Activated CD4-positive, alpha-beta memory T cell treated with anti-CD3 and anti-CD28 coated beads for 36 hours (primary cell): ENCODE measurements at regions not wholly inside any gene's neighbourhood (a gene's known extent, or its start where the extent isn't known, plus 50 kb on each side); places are given as distances from the start of the nearest gene placed in this dataset.

Source experiments
- CTCF ChIA-PET: fragments of 350-600 bp; sonication (Branson Sonifier 250); formaldehyde crosslinking; loops from one replicate; lab custom pipeline; 2021; ENCODE audit warnings: antibody characterized with exemption, inconsistent platforms; lab: Charles Lee
- POLR2A ChIA-PET: fragments of 350-600 bp; sonication (Branson Sonifier 250); formaldehyde crosslinking; loops from one replicate; lab custom pipeline; 2021; ENCODE audit warnings: antibody characterized with exemption; lab: Charles Lee
- DNase-seq: peaks from one replicate; pipeline ENCODE4 v3.0.0-alpha.2; 2020
- H3K27ac Mint-ChIP-seq: one replicate; pipeline ENCODE4 v1.8.0; 2021; ENCODE audit warnings: mixed read lengths
- H3K27me3 Mint-ChIP-seq: one replicate; pipeline ENCODE4 v1.8.0; 2021; ENCODE audit warnings: mixed read lengths
- H3K36me3 Mint-ChIP-seq: one replicate; pipeline ENCODE4 v1.8.0; 2021; ENCODE audit warnings: mixed read lengths
- H3K4me1 Mint-ChIP-seq: one replicate; pipeline ENCODE4 v1.8.0; 2021; ENCODE audit warnings: low read depth, mixed read lengths
- H3K4me3 Mint-ChIP-seq: one replicate; pipeline ENCODE4 v1.8.0; 2021; ENCODE audit warnings: mild to moderate bottlenecking, mixed read lengths
- H3K9me3 Mint-ChIP-seq: one replicate; pipeline ENCODE4 v1.8.0; 2021; ENCODE audit warnings: mixed read lengths
- intact Hi-C: fragments of 100-400 bp; cut with micrococcal nuclease; formaldehyde crosslinking; loops from one replicate; pipeline ENCODE4 v1.15.1; 2023

- Mint-ChIP-seq H3K27ac (no peak overlapping the region), H3K36me3 (no peaks in the 10 kb centered on the region), H3K27me3 (no peaks in the 10 kb centered on the region), H3K4me3 (no peak overlapping the region), H3K9me3 (no peaks in the 10 kb centered on the region), H3K4me1 (no peaks in the 10 kb centered on the region)
- ChIA-PET POLR2A (no interaction called here), CTCF (no interaction called here)
- DNase-seq = no peak
- intact Hi-C loops = no loop called here
These were observed 777.0 kb downstream of the TSN start for GRCh38 chr2:122532481-122532880.

- no peaks in the 10 kb centered on the region for H3K27me3 Mint-ChIP-seq
- no peaks in the 10 kb centered on the region for H3K4me1 Mint-ChIP-seq
- no peak overlapping the region for H3K4me3 Mint-ChIP-seq
- ChIA-PET CTCF (no interaction called here), POLR2A (no interaction called here)
- DNase-seq = no peak
- H3K9me3 Mint-ChIP-seq = no peaks in the 10 kb centered on the region
- H3K27ac Mint-ChIP-seq = no peak overlapping the region
- no peaks in the 10 kb centered on the region for H3K36me3 Mint-ChIP-seq
- intact Hi-C loops = loop anchor here (1.0 kb wide), 1 partner anchor 9 kb away; no protein-coding TSS in a partner anchor
These were observed 780.6 kb downstream of the TSN start for GRCh38 chr2:122535960-122536505.

- ChIA-PET CTCF (no interaction called here), POLR2A (no interaction called here)
- Mint-ChIP-seq H3K27me3 (no peaks in the 10 kb centered on the region), H3K36me3 (no peaks in the 10 kb centered on the region), H3K4me3 (no peak overlapping the region), H3K9me3 (no peaks in the 10 kb centered on the region), H3K27ac (no peak overlapping the region), H3K4me1 (no peaks in the 10 kb centered on the region)
- intact Hi-C loops = no loop called here
- no peak for DNase-seq
These were observed 783.9 kb downstream of the TSN start for GRCh38 chr2:122539311-122539710.

GRCh38 chr2:122539920-122540319 is 784.5 kb downstream of the TSN start:
- POLR2A ChIA-PET = no interaction called here
- H3K27ac Mint-ChIP-seq = no peak overlapping the region
- no peak overlapping the region for H3K4me3 Mint-ChIP-seq
- intact Hi-C loops = no loop called here
- H3K36me3 Mint-ChIP-seq = no peaks in the 10 kb centered on the region
- CTCF ChIA-PET = no interaction called here
- no peaks in the 10 kb centered on the region for H3K4me1 Mint-ChIP-seq
- no peaks in the 10 kb centered on the region for H3K9me3 Mint-ChIP-seq
- no peaks in the 10 kb centered on the region for H3K27me3 Mint-ChIP-seq
- no peak for DNase-seq

GRCh38 chr2:122542236-122542635 is 786.8 kb downstream of the TSN start:
- Mint-ChIP-seq H3K27ac (no peak overlapping the region), H3K4me1 (no peaks in the 10 kb centered on the region), H3K9me3 (no peaks in the 10 kb centered on the region), H3K4me3 (no peak overlapping the region), H3K36me3 (no peaks in the 10 kb centered on the region), H3K27me3 (no peaks in the 10 kb centered on the region)
- CTCF ChIA-PET = no interaction called here
- POLR2A ChIA-PET = no interaction called here
- DNase-seq = no peak
- intact Hi-C loops = no loop called here

GRCh38 chr2:122542646-122543045 is 787.2 kb downstream of the TSN start:
- no peaks in the 10 kb centered on the region for H3K36me3 Mint-ChIP-seq
- DNase-seq = no peak
- H3K27ac Mint-ChIP-seq = no peak overlapping the region
- intact Hi-C loops = no loop called here
- ChIA-PET CTCF (no interaction called here), POLR2A (no interaction called here)
- H3K4me3 Mint-ChIP-seq = no peak overlapping the region
- no peaks in the 10 kb centered on the region for H3K9me3 Mint-ChIP-seq
- H3K4me1 Mint-ChIP-seq = no peaks in the 10 kb centered on the region
- H3K27me3 Mint-ChIP-seq = no peaks in the 10 kb centered on the region

- intact Hi-C loops = no loop called here
- no peak for DNase-seq
- ChIA-PET POLR2A (no interaction called here), CTCF (no interaction called here)
- H3K4me3 Mint-ChIP-seq = no peak overlapping the region
- H3K9me3 Mint-ChIP-seq = no peaks in the 10 kb centered on the region
- no peaks in the 10 kb centered on the region for H3K36me3 Mint-ChIP-seq
- no peak overlapping the region for H3K27ac Mint-ChIP-seq
- no peaks in the 10 kb centered on the region for H3K4me1 Mint-ChIP-seq
- H3K27me3 Mint-ChIP-seq = no peaks in the 10 kb centered on the region
These were observed 788.4 kb downstream of the TSN start for GRCh38 chr2:122543815-122544214.

- Mint-ChIP-seq H3K27me3 (no peaks in the 10 kb centered on the region), H3K9me3 (peaks cover 11% of the 10 kb centered on the region), H3K27ac (no peak overlapping the region), H3K36me3 (no peaks in the 10 kb centered on the region), H3K4me3 (no peak overlapping the region), H3K4me1 (no peaks in the 10 kb centered on the region)
- ChIA-PET CTCF (no interaction called here), POLR2A (no interaction called here)
- intact Hi-C loops = no loop called here
- no peak for DNase-seq
These were observed 790.4 kb downstream of the TSN start for GRCh38 chr2:122545821-122546220.

GRCh38 chr2:122562775-122563174 is 807.3 kb downstream of the TSN start:
- ChIA-PET CTCF (no interaction called here), POLR2A (no interaction called here)
- Mint-ChIP-seq H3K27me3 (no peaks in the 10 kb centered on the region), H3K27ac (no peak overlapping the region), H3K36me3 (no peaks in the 10 kb centered on the region), H3K9me3 (peaks cover 2% of the 10 kb centered on the region), H3K4me1 (no peaks in the 10 kb centered on the region), H3K4me3 (no peak overlapping the region)
- intact Hi-C loops = no loop called here
- DNase-seq = no peak

- no peaks in the 10 kb centered on the region for H3K36me3 Mint-ChIP-seq
- no peaks in the 10 kb centered on the region for H3K27me3 Mint-ChIP-seq
- CTCF ChIA-PET = no interaction called here
- POLR2A ChIA-PET = no interaction called here
- H3K27ac Mint-ChIP-seq = no peak overlapping the region
- intact Hi-C loops = no loop called here
- no peaks in the 10 kb centered on the region for H3K4me1 Mint-ChIP-seq
- H3K4me3 Mint-ChIP-seq = no peak overlapping the region
- DNase-seq = no peak
- peaks cover 2% of the 10 kb centered on the region for H3K9me3 Mint-ChIP-seq
These were observed 808.3 kb downstream of the TSN start for GRCh38 chr2:122563781-122564180.

GRCh38 chr2:122564843-122565242 is 809.4 kb downstream of the TSN start:
- Mint-ChIP-seq H3K27ac (no peak overlapping the region), H3K4me3 (no peak overlapping the region), H3K27me3 (no peaks in the 10 kb centered on the region), H3K4me1 (no peaks in the 10 kb centered on the region), H3K9me3 (peaks cover 2% of the 10 kb centered on the region), H3K36me3 (no peaks in the 10 kb centered on the region)
- intact Hi-C loops = no loop called here
- ChIA-PET POLR2A (no interaction called here), CTCF (no interaction called here)
- no peak for DNase-seq

GRCh38 chr2:122565364-122565763 is 809.9 kb downstream of the TSN start:
- H3K27ac Mint-ChIP-seq = no peak overlapping the region
- CTCF ChIA-PET = no interaction called here
- H3K27me3 Mint-ChIP-seq = no peaks in the 10 kb centered on the region
- POLR2A ChIA-PET = no interaction called here
- H3K4me3 Mint-ChIP-seq = no peak overlapping the region
- H3K9me3 Mint-ChIP-seq = peaks cover 3% of the 10 kb centered on the region
- H3K36me3 Mint-ChIP-seq = no peaks in the 10 kb centered on the region
- intact Hi-C loops = no loop called here
- no peak for DNase-seq
- no peaks in the 10 kb centered on the region for H3K4me1 Mint-ChIP-seq

GRCh38 chr2:122570641-122571040 is 815.2 kb downstream of the TSN start:
- no peaks in the 10 kb centered on the region for H3K36me3 Mint-ChIP-seq
- ChIA-PET POLR2A (no interaction called here), CTCF (no interaction called here)
- intact Hi-C loops = no loop called here
- no peak overlapping the region for H3K27ac Mint-ChIP-seq
- DNase-seq = no peak
- H3K4me1 Mint-ChIP-seq = no peaks in the 10 kb centered on the region
- H3K27me3 Mint-ChIP-seq = no peaks in the 10 kb centered on the region
- H3K9me3 Mint-ChIP-seq = peaks cover 3% of the 10 kb centered on the region
- H3K4me3 Mint-ChIP-seq = no peak overlapping the region
